ENCODE measurements at regions not wholly inside any gene's neighbourhood (a gene's known extent, or its start where the extent isn't known, plus 50 kb on each side); places are given as distances from the start of the nearest gene placed in this dataset.
"Not testable (repeated sequence)": the region's sequence is repeated elsewhere in the genome, so short reads cannot be mapped to it uniquely, and the experiment has no call there.

- DNase-seq (ENCODE audit: low spot score), result no peak
- intact Hi-C loops (cut with DNase I), result no loop called here
These were observed 284.1 kb upstream of the ONECUT1 start for GRCh38 chr15:53074221-53074620.

- intact Hi-C loops (cut with DNase I), result no loop called here
- DNase-seq (ENCODE audit: low spot score), result no peak
These were observed 281.9 kb upstream of the ONECUT1 start for GRCh38 chr15:53072077-53072476.

GRCh38 chr15:53068636-53069035 lies 278.5 kb upstream of the ONECUT1 start:
- DNase-seq (ENCODE audit: low spot score), result no peak
- intact Hi-C loops (cut with DNase I), result no loop called here

- intact Hi-C loops (cut with DNase I), result no loop called here
- no peak for DNase-seq (ENCODE audit: low spot score)
These were observed 269.3 kb upstream of the ONECUT1 start for GRCh38 chr15:53059273-53060043.

- intact Hi-C loops (cut with DNase I), result no loop called here
- no peak for DNase-seq (ENCODE audit: low spot score)
These were observed 256.1 kb upstream of the ONECUT1 start for GRCh38 chr15:53046153-53046790.

GRCh38 chr15:53038655-53038941 lies 248.5 kb upstream of the ONECUT1 start:
- no peak for DNase-seq (ENCODE audit: low spot score)
- intact Hi-C loops (cut with DNase I), result no loop called here

GRCh38 chr15:53037904-53038654 lies 247.9 kb upstream of the ONECUT1 start:
- intact Hi-C loops (cut with DNase I), result no loop called here
- no peak for DNase-seq (ENCODE audit: low spot score)

- intact Hi-C loops (cut with DNase I), result no loop called here
- no peak for DNase-seq (ENCODE audit: low spot score)
These were observed 246.5 kb upstream of the ONECUT1 start for GRCh38 chr15:53036641-53037040.

GRCh38 chr15:53034767-53035245 lies 244.7 kb upstream of the ONECUT1 start:
- intact Hi-C loops (cut with DNase I), result no loop called here
- no peak for DNase-seq (ENCODE audit: low spot score)

GRCh38 chr15:53033709-53034108 lies 243.6 kb upstream of the ONECUT1 start:
- no peak for DNase-seq (ENCODE audit: low spot score)
- intact Hi-C loops (cut with DNase I), result no loop called here

- intact Hi-C loops (cut with DNase I), result no loop called here
- no peak for DNase-seq (ENCODE audit: low spot score)
These were observed 241.3 kb upstream of the ONECUT1 start for GRCh38 chr15:53031469-53031868.

- intact Hi-C loops (cut with DNase I), result no loop called here
- no peak for DNase-seq (ENCODE audit: low spot score)
These were observed 232.7 kb upstream of the ONECUT1 start for GRCh38 chr15:53022788-53023187.

GRCh38 chr15:53013329-53013728 lies 223.2 kb upstream of the ONECUT1 start:
- DNase-seq (ENCODE audit: low spot score), result no peak
- intact Hi-C loops (cut with DNase I), result no loop called here

GRCh38 chr15:53011779-53012178 lies 221.6 kb upstream of the ONECUT1 start:
- intact Hi-C loops (cut with DNase I), result not testable (repeated sequence)

GRCh38 chr15:53009093-53009492 lies 219.0 kb upstream of the ONECUT1 start:
- DNase-seq (ENCODE audit: low spot score), result no peak
- intact Hi-C loops (cut with DNase I), result no loop called here

More at GRCh38 chr15:53011779-53012178, 221.6 kb upstream of the ONECUT1 start:
- not testable (repeated sequence) for DNase-seq (ENCODE audit: low spot score)

GRCh38 chr15:53000409-53000808 lies 210.3 kb upstream of the ONECUT1 start:
- intact Hi-C loops (cut with DNase I), result no loop called here
- DNase-seq (ENCODE audit: low spot score), result no peak

GRCh38 chr15:52997123-52997522 lies 207.0 kb upstream of the ONECUT1 start:
- intact Hi-C loops (cut with DNase I), result no loop called here
- DNase-seq (ENCODE audit: low spot score), result no peak

GRCh38 chr15:52994290-52994689 lies 204.2 kb upstream of the ONECUT1 start:
- intact Hi-C loops (cut with DNase I), result no loop called here
- DNase-seq (ENCODE audit: low spot score), result no peak

- DNase-seq (ENCODE audit: low spot score), result no peak
- intact Hi-C loops (cut with DNase I), result no loop called here
These were observed 194.4 kb upstream of the ONECUT1 start for GRCh38 chr15:52984507-52984906.

- DNase-seq (ENCODE audit: low spot score), result no peak
- intact Hi-C loops (cut with DNase I), result no loop called here
These were observed 190.3 kb upstream of the ONECUT1 start for GRCh38 chr15:52980446-52980845.
